Uterus (tissue), 3 donors: ENCODE measurements at regions not wholly inside any gene's neighbourhood (a gene's known extent, or its start where the extent isn't known, plus 50 kb on each side); places are given as distances from the start of the nearest gene placed in this dataset.

Experiments
- DNase-seq, 2 donors: peaks; one replicate each; pipeline ENCODE4 v3.0.0-alpha.2; 2019 to 2020
- H3K27ac ChIP-seq, 2 donors: fragments of 200-600 bp; sonication (generic); 1 replicate in 1 of 2; 2 replicates in 1 of 2; pipeline ENCODE4 v1.5.1; 2016 to 2018
- H3K27me3 ChIP-seq, 2 donors: fragments of 200-600 bp; sonication (generic); one replicate each; pipeline ENCODE4 v1.5.1; 2018 to 2019; ENCODE audit warnings: control low read depth in 1 of 2
- H3K36me3 ChIP-seq, 2 donors: fragments of 200-600 bp; sonication (generic); one replicate each; pipeline ENCODE4 v1.5.1; 2019; ENCODE audit warnings: control low read depth in 1 of 2
- H3K4me1 ChIP-seq, 2 donors: fragments of 200-600 bp; sonication (generic); one replicate each; pipeline ENCODE4 v1.5.1; 2018 to 2019; ENCODE audit warnings: control low read depth in 1 of 2
- H3K4me3 ChIP-seq, 2 donors: fragments of 200-600 bp; sonication (generic); 1 replicate in 1 of 2; 2 replicates in 1 of 2; pipeline ENCODE4 v1.5.1; 2018 to 2019; ENCODE audit warnings: mild to moderate bottlenecking in 1 of 2
- H3K9me3 ChIP-seq, 2 donors: fragments of 200-600 bp; sonication (generic); one replicate each; pipeline ENCODE4 v1.5.1; 2019; ENCODE audit warnings: control low read depth in 1 of 2
- POLR2A ChIP-seq, 2 donors: fragments of 450-650 bp; IDR thresholded peaks; one replicate each; pipeline ENCODE4 v1.6.1; 2016; ENCODE audit warnings: antibody characterized with exemption in 2 of 2, mild to moderate bottlenecking in 1 of 2, moderate library complexity in 1 of 2
- intact Hi-C: fragments of 100-400 bp; cut with DNase I; formaldehyde crosslinking; loops from one replicate; pipeline ENCODE4 v1.15.1; 2023; ENCODE audit warnings: low total_unique reads
- TF ChIP-seq, protein P1 (sequence below), 4 experiments: fragments of 200-600 bp in 2 of 4; fragments of 450-650 bp in 2 of 4; sonication (generic) in 2 of 4; IDR thresholded peaks; one replicate each; pipeline ENCODE4 v1.5.1; 2016 to 2019; ENCODE audit warnings: antibody characterized with exemption in 4 of 4, mild to moderate bottlenecking in 2 of 4, moderate library complexity in 1 of 4
- donor health status: DM: yes; HTN: yes; CAD: no.

DNA sequence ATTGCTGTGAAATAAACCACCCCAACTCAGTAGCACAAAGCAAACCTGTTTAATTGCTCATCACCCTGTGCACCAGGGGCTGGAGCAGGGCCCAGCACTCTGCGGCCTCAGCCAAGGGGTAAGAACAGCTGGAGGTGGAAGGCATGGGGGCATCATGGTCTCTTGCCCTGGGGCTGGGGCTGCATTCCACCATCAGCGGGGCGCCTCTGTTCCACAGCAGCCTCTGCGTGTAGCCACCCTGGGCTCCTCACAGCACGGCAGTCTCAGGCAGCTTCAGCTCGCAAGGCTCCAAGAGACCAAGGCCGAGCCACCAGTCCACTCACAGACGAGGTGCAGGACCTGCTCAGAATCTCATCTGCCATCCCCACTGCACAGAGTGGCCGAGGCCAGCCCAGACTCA is 630.7 kb downstream of the TBC1D22A start:
- Histone ChIP-seq H3K36me3 (no peaks in the 10 kb centered on the region), H3K27ac (no peak overlapping the region)
- no peak for DNase-seq

DNA sequence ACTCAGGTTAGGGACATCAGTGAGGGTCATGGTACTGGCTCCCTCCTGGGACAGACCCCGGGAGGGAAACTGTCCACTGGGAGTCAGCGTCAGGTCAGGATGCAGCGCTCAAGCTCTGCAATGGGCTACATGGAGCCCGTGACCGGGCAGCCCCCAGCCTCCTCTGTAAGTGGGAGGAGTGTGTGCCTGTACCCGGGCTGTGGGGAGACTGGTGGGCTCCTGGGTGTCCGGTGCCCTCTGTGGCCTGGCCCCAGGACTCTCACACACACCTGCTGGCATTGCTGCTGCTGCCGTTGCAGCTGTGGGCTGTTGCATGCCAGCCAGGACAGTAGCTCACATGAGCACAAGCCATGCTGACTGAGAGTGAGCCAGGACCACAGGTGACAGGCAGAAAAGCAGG is 630.3 kb downstream of the TBC1D22A start:
- no peaks in the 10 kb centered on the region for H3K27me3 ChIP-seq
- TF ChIP-seq, protein P1, sequence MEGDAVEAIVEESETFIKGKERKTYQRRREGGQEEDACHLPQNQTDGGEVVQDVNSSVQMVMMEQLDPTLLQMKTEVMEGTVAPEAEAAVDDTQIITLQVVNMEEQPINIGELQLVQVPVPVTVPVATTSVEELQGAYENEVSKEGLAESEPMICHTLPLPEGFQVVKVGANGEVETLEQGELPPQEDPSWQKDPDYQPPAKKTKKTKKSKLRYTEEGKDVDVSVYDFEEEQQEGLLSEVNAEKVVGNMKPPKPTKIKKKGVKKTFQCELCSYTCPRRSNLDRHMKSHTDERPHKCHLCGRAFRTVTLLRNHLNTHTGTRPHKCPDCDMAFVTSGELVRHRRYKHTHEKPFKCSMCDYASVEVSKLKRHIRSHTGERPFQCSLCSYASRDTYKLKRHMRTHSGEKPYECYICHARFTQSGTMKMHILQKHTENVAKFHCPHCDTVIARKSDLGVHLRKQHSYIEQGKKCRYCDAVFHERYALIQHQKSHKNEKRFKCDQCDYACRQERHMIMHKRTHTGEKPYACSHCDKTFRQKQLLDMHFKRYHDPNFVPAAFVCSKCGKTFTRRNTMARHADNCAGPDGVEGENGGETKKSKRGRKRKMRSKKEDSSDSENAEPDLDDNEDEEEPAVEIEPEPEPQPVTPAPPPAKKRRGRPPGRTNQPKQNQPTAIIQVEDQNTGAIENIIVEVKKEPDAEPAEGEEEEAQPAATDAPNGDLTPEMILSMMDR (IDR thresholded peaks at IDR 0.05) = no peak
- TF ChIP-seq POLR2A (IDR thresholded peaks at IDR 0.05) = no peak
- no peak for DNase-seq
- H3K4me3 ChIP-seq = no peak overlapping the region
- H3K9me3 ChIP-seq = no peaks in the 10 kb centered on the region
- no peak overlapping the region for H3K27ac ChIP-seq
- intact Hi-C loops = no loop called here
- H3K36me3 ChIP-seq = no peaks in the 10 kb centered on the region
- no peaks in the 10 kb centered on the region for H3K4me1 ChIP-seq

More for the DNA sequence above, 630.7 kb downstream of the TBC1D22A start:
- H3K4me3 ChIP-seq = no peak overlapping the region
- TF ChIP-seq, protein P1 (IDR thresholded peaks at IDR 0.05) = no peak
- TF ChIP-seq POLR2A (IDR thresholded peaks at IDR 0.05) = no peak
- H3K27me3 ChIP-seq = no peaks in the 10 kb centered on the region
- intact Hi-C loops = no loop called here
- no peaks in the 10 kb centered on the region for H3K9me3 ChIP-seq
- no peaks in the 10 kb centered on the region for H3K4me1 ChIP-seq

DNA sequence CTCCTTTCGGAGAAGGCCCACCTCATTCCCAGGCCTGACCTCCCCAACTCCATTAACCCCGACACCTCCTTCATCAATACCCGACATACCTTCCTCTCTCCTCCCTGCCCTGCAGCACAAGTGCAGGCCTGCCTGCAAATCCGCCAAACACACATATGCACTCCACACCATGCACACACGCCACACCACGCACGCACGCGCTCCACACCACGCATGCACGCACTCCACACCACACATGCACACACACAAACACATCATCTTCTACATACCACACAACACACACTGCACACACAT is 629.6 kb downstream of the TBC1D22A start:
- intact Hi-C loops = no loop called here
- Histone ChIP-seq H3K27me3 (no peaks in the 10 kb centered on the region), H3K9me3 (no peaks in the 10 kb centered on the region), H3K36me3 (no peaks in the 10 kb centered on the region), H3K27ac (no peak overlapping the region), H3K4me1 (no peaks in the 10 kb centered on the region), H3K4me3 (no peak overlapping the region)
- no peak for TF ChIP-seq POLR2A (IDR thresholded peaks at IDR 0.05)
- TF ChIP-seq, protein P1 (IDR thresholded peaks at IDR 0.05) = no peak
- no peak for DNase-seq

DNA sequence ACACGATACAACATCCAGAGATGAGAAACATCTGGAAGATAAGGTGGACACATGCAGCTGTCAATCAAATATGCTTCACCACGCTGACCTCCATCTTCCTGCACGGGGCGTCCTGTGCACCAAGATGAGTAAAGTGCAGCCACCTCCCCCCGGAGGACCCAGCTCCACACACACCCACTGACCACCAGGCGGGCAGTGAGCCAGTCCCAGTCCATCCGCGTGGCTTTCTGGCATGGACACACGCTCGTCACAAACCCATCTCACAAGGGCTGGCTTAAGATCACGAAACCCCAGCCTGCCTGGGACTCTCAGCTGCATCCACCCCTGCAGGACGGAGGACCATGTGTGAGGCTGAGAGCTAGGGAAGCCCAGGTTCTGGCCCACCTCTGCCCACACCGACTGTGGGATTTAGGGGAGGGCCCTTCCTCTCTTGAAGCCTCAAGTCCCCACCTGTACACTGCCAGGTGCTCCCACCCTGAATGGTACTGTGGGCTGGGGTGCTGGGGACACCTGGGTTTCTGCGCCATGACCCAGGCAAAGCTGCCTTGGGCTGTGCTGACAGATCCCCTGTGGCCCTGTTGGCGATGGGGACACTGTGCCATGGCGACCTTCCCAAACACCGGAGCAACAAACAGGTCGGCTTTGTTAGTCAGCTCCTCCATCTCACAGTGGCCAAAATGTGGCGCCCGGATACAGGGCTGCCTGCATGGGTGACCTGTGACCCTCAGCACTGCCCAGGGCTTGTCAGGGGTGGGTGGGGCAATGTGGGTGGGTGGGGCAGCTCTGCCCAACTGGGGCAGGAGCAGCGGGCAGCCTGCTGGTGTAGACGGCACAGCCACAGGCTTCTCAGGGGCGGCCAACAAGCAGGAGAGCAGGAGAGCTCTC is 629.0 kb downstream of the TBC1D22A start:
- intact Hi-C loops = no loop called here
- DNase-seq = no peak

More for the DNA sequence above, 629.0 kb downstream of the TBC1D22A start:
- Histone ChIP-seq H3K27ac (no peak overlapping the region), H3K36me3 (no peaks in the 10 kb centered on the region), H3K27me3 (no peaks in the 10 kb centered on the region), H3K9me3 (no peaks in the 10 kb centered on the region), H3K4me3 (no peak overlapping the region), H3K4me1 (no peaks in the 10 kb centered on the region)
- TF ChIP-seq, protein P1 (IDR thresholded peaks at IDR 0.05) = no peak
- no peak for TF ChIP-seq POLR2A (IDR thresholded peaks at IDR 0.05)
